K562 (cell line): ENCODE measurements at regions not wholly inside any gene's neighbourhood (a gene's known extent, or its start where the extent isn't known, plus 50 kb on each side); places are given as distances from the start of the nearest gene placed in this dataset.

ENCODE experiments used
- ATAC-seq: fragments of 200-7000 bp; cut with Tn5 transposase; 3 replicates; pipeline ENCODE4 v1.9.1; 2020; ENCODE audit warnings: moderate library complexity
- BruUV-seq: library from RNA; stranded (reverse); fragments of 400-500 nt; replicated peaks from 2 replicates; lab custom pipeline; 2021; lab: Mats Ljungman, UMichigan
- CTCF ChIA-PET: fragments of 300-600 bp; formaldehyde crosslinking; extraction: SDS; loops from one replicate; lab custom pipeline; 2021; ENCODE audit warnings: low intra/inter-chr PET ratio; lab: Yijun Ruan, JAX
- POLR2A ChIA-PET: fragments of 300-600, 350-650 bp; sonication (Branson Sonifier 250); formaldehyde crosslinking; extraction: SDS; loops from one replicate; lab custom pipeline; 2021; ENCODE audit warnings: antibody characterized with exemption, inconsistent platforms; lab: Yijun Ruan, JAX
- DNase-seq, 4 experiments: peaks; one replicate each; pipeline versions ENCODE4 v3.0.0 to v3.0.0-alpha.2; 2011 to 2018; ENCODE audit warnings: low spot score in 3 of 4, mixed read lengths in 3 of 4; ENCODE audit errors: extremely low read depth in 1 of 4
- FAIRE-seq: peaks from 2 replicates; lab custom pipeline; 2011; peaks lifted over from hg19 to GRCh38; lab: Jason Lieb, UNC
- H2AFZ ChIP-seq: 2 replicates; pipeline ENCODE4 v1.6.0; 2011; ENCODE audit warnings: low read depth, low read length, control low read depth, inconsistent platforms
- H3K27ac ChIP-seq: fragments of 200-600 bp; 3 replicates; pipeline ENCODE4 v1.8.0; 2011; ENCODE audit warnings: low read depth, mild to moderate bottlenecking, control low read depth, inconsistent platforms, low read length, moderate library complexity, mixed read lengths; ENCODE audit errors: extremely low read depth
- H3K27me3 ChIP-seq, 2 experiments: fragments of 300-600 bp in 1 of 2; 2 replicates in 1 of 2; 3 replicates in 1 of 2; pipeline versions ENCODE4 v1.6.0 to v1.8.0; 2011; ENCODE audit warnings: inconsistent platforms in 2 of 2, low read length in 2 of 2, mild to moderate bottlenecking in 1 of 2, mixed read lengths in 1 of 2, moderate library complexity in 1 of 2; ENCODE audit not compliant: control insufficient read depth in 2 of 2, insufficient read depth in 2 of 2
- H3K36me3 ChIP-seq: fragments of 300-600 bp; 3 replicates; pipeline ENCODE4 v1.8.0; 2011; ENCODE audit warnings: mild to moderate bottlenecking, low read length, inconsistent platforms; ENCODE audit not compliant: control insufficient read depth, insufficient read depth
- H3K4me1 ChIP-seq, 2 experiments: fragments of 200-600 bp in 1 of 2; replicated peaks in 1 of 2; 2 replicates in 1 of 2; 3 replicates in 1 of 2; pipeline versions ENCODE4 v1.5.1 to v1.8.0; 2011; ENCODE audit warnings: inconsistent platforms in 2 of 2, low read length in 2 of 2, mild to moderate bottlenecking in 1 of 2, mixed read lengths in 1 of 2, moderate library complexity in 1 of 2; ENCODE audit not compliant: control insufficient read depth in 2 of 2, insufficient read depth in 2 of 2
- H3K4me2 ChIP-seq: 2 replicates; pipeline ENCODE4 v1.6.1; 2011; ENCODE audit warnings: low read length, control low read depth, inconsistent platforms, mixed read lengths; ENCODE audit not compliant: insufficient read depth
- H3K4me3 ChIP-seq: fragments of 200-600 bp; sonication (generic), shearing (Covaris generic); 2 replicates; pipeline ENCODE4 v1.5.1; 2016; ENCODE audit warnings: control low read depth, inconsistent platforms
- H3K79me2 ChIP-seq: fragments of 200-600 bp; 3 replicates; pipeline ENCODE4 v1.8.0; 2011; ENCODE audit warnings: low read length, inconsistent platforms; ENCODE audit not compliant: control insufficient read depth, insufficient read depth
- H3K9ac ChIP-seq, 2 experiments: 2 replicates each; pipeline versions ENCODE4 v1.6.0 to v1.6.1; 2011; ENCODE audit warnings: low read depth in 2 of 2, low read length in 2 of 2, control low read depth in 1 of 2, inconsistent platforms in 1 of 2, mild to moderate bottlenecking in 1 of 2, mixed read lengths in 1 of 2; ENCODE audit not compliant: insufficient read depth in 1 of 2
- H3K9me1 ChIP-seq: one replicate; pipeline ENCODE4 v1.6.0; 2011; ENCODE audit warnings: inconsistent platforms, mild to moderate bottlenecking, low read length, moderate library complexity; ENCODE audit not compliant: control insufficient read depth, insufficient read depth
- H3K9me3 ChIP-seq: replicated peaks from 2 replicates; pipeline ENCODE4 v1.5.1; 2011; ENCODE audit warnings: low read depth, low read length, inconsistent platforms; ENCODE audit not compliant: control insufficient read depth, insufficient read depth
- H4K20me1 ChIP-seq: replicated peaks from 2 replicates; pipeline ENCODE4 v1.6.1; 2011; ENCODE audit warnings: low read length, inconsistent platforms, mixed read lengths; ENCODE audit not compliant: control insufficient read depth, insufficient read depth
- BCOR ChIP-seq: fragments of 450-650 bp; IDR thresholded peaks from 2 replicates; pipeline ENCODE4 v1.6.1; 2016
- E2F3 ChIP-seq: fragments of 250-450 bp; sonication (Bioruptor Pico); IDR thresholded peaks from 2 replicates; pipeline ENCODE4 v1.4.0; 2020; ENCODE audit warnings: mild to moderate bottlenecking
- MCM3 ChIP-seq: fragments of 450-650 bp; IDR thresholded peaks from 2 replicates; pipeline ENCODE4 v1.6.1; 2016
- NCOA6 ChIP-seq: fragments of 450-650 bp; IDR thresholded peaks from 2 replicates; pipeline ENCODE4 v1.6.1; 2017; ENCODE audit warnings: mild to moderate bottlenecking
- RFX1 ChIP-seq: fragments of 450-650 bp; IDR thresholded peaks from 2 replicates; pipeline ENCODE4 v1.6.1; 2016; ENCODE audit warnings: mild to moderate bottlenecking, moderate library complexity
- THRB ChIP-seq: fragments of 450-650 bp; formaldehyde crosslinking; conservative IDR thresholded peaks from 2 replicates; pipeline ENCODE4 v1.4.0; 2022; ENCODE audit warnings: mild to moderate bottlenecking, missing genetic modification characterization
- ZBTB17 ChIP-seq: fragments of 450-650 bp; formaldehyde crosslinking; IDR thresholded peaks from 2 replicates; pipeline ENCODE4 v1.4.0; 2020; ENCODE audit warnings: mild to moderate bottlenecking
- ZFP30 ChIP-seq: fragments of 250-450 bp; sonication (Bioruptor Pico); IDR thresholded peaks from 2 replicates; pipeline ENCODE4 v1.8.0; 2022; ENCODE audit warnings: moderate library complexity, mild to moderate bottlenecking, inconsistent platforms, borderline replicate concordance
- ZNF316 ChIP-seq: fragments of 450-650 bp; IDR thresholded peaks from 2 replicates; pipeline ENCODE4 v1.6.1; 2016
- ZNF445 ChIP-seq: fragments of 250-450 bp; sonication (Bioruptor Pico); IDR thresholded peaks from 2 replicates; pipeline ENCODE4 v1.4.0; 2020; ENCODE audit warnings: low read depth, mild to moderate bottlenecking, moderate library complexity
- ZNF655 ChIP-seq: fragments of 250-450 bp; sonication (Bioruptor Pico); IDR thresholded peaks from 2 replicates; pipeline ENCODE4 v1.5.0; 2021
- ZNF696 ChIP-seq: fragments of 250-450 bp; sonication (Bioruptor Pico); conservative IDR thresholded peaks from 2 replicates; pipeline ENCODE4 v1.4.0; 2020; ENCODE audit warnings: mild to moderate bottlenecking, moderate library complexity
- ZNF778 ChIP-seq: fragments of 450-650 bp; formaldehyde crosslinking; IDR thresholded peaks from 2 replicates; pipeline ENCODE4 v1.4.0; 2020; ENCODE audit warnings: mild to moderate bottlenecking, moderate library complexity
- WGBS: fragments of 100-300 bp; shearing (Covaris generic); methylation state at CpG from one replicate; pipeline ENCODE4 v1.1.6; 2016; ENCODE audit warnings: low coverage, mixed read lengths; ENCODE audit not compliant: insufficient coverage; ENCODE audit errors: missing lambda C conversion rate; 5-methylcytosine and 5-hydroxymethylcytosine counted together
- in situ Hi-C: fragments of 300-500 bp; cut with MboI; formaldehyde crosslinking; loops from 4 replicates; pipeline ENCODE4 v1.15.0; 2018; ENCODE audit warnings: inconsistent platforms, mixed read lengths
- intact Hi-C: fragments of 100-400 bp; cut with micrococcal nuclease; formaldehyde crosslinking; loops from 2 replicates; pipeline ENCODE4 v1.14.2; 2022
- TF ChIP-seq, protein P1 (sequence below), 2 experiments: fragments of 200-800 bp in 1 of 2; sonication (Bioruptor generic) in 1 of 2; sonication (generic) in 1 of 2; formaldehyde crosslinking in 1 of 2; IDR thresholded peaks in 1 of 2; conservative IDR thresholded peaks in 1 of 2; 2 replicates each; pipeline versions ENCODE4 v1.5.0 to v1.6.1; 2016 to 2020; ENCODE audit warnings: missing compliant biosample characterization in 1 of 2, missing genetic modification characterization in 1 of 2, missing genetic modification reagents in 1 of 2
- TF ChIP-seq, protein P2 (sequence below): fragments of 250-450 bp; sonication (Bioruptor Pico); IDR thresholded peaks from 2 replicates; pipeline ENCODE4 v1.5.0; 2020; ENCODE audit warnings: mild to moderate bottlenecking, borderline replicate concordance

DNA sequence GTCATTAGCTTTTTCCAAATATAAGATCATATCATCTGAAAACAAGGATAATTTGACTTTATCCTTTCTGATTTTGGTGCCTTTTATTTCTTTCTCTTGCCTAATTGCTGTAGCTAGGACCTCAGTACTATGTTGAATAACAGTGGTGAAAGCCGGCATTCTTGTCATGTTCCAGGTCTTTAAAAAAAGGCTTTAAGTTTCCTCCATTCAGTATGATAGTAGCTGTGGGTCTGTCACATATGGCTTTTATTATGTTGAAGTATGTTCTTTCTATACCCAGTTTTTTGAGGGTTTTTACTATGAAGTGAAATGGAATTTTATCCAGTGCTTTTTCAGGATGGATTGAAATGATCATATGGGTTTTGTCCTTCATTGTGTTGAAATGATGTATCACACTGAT lies 115.8 kb downstream of the DUSP10 start:
- ChIA-PET CTCF (no interaction called here), POLR2A (no interaction called here)
- H3K36me3 ChIP-seq = no peaks in the 10 kb centered on the region
- peak; percentile 26 for FAIRE-seq
- TF ChIP-seq ZNF316 (no peak), RFX1 (no peak), ZNF696 (no peak), NCOA6 (no peak), THRB (no peak), MCM3 (no peak), E2F3 (no peak), ZNF445 (no peak), ZFP30 (no peak), ZNF778 (CRISPR knock-in tag) (no peak), ZNF655 (CRISPR knock-in tag) (no peak), ZBTB17 (no peak), BCOR (no peak)
- TF ChIP-seq, protein P1, sequence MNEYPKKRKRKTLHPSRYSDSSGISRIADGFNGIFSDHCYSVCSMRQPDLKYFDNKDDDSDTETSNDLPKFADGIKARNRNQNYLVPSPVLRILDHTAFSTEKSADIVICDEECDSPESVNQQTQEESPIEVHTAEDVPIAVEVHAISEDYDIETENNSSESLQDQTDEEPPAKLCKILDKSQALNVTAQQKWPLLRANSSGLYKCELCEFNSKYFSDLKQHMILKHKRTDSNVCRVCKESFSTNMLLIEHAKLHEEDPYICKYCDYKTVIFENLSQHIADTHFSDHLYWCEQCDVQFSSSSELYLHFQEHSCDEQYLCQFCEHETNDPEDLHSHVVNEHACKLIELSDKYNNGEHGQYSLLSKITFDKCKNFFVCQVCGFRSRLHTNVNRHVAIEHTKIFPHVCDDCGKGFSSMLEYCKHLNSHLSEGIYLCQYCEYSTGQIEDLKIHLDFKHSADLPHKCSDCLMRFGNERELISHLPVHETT (CRISPR knock-in tag; conservative IDR thresholded peaks at IDR 0.05 in 1 of 2, IDR thresholded peaks at IDR 0.05 in 1 of 2) = no peak
- TF ChIP-seq, protein P2, sequence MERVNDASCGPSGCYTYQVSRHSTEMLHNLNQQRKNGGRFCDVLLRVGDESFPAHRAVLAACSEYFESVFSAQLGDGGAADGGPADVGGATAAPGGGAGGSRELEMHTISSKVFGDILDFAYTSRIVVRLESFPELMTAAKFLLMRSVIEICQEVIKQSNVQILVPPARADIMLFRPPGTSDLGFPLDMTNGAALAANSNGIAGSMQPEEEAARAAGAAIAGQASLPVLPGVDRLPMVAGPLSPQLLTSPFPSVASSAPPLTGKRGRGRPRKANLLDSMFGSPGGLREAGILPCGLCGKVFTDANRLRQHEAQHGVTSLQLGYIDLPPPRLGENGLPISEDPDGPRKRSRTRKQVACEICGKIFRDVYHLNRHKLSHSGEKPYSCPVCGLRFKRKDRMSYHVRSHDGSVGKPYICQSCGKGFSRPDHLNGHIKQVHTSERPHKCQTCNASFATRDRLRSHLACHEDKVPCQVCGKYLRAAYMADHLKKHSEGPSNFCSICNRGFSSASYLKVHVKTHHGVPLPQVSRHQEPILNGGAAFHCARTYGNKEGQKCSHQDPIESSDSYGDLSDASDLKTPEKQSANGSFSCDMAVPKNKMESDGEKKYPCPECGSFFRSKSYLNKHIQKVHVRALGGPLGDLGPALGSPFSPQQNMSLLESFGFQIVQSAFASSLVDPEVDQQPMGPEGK (CRISPR knock-in tag) = no peak
- H3K4me3 ChIP-seq = no peak overlapping the region
- no peak overlapping the region for H3K9ac ChIP-seq
- no peak overlapping the region for H3K27ac ChIP-seq
- no peak for ATAC-seq
- H3K4me2 ChIP-seq = no peak overlapping the region
- H3K9me3 ChIP-seq = no peaks in the 10 kb centered on the region
- no peaks in the 10 kb centered on the region for H3K9me1 ChIP-seq
- no peaks in the 10 kb centered on the region; a peak in 1 of 5 replicates for H3K4me1 ChIP-seq
- no peaks in the 10 kb centered on the region for H4K20me1 ChIP-seq
- in situ Hi-C loops (no loop called here), intact Hi-C loops (no loop called here)
- no TSS peak for BruUV-seq
- H3K79me2 ChIP-seq = no peaks in the 10 kb centered on the region
- no peaks in the 10 kb centered on the region for H3K27me3 ChIP-seq
- DNase-seq = no peak
- 17% methylated on average over 1 of the region's 1 CpG for WGBS
- no peak overlapping the region for H2AFZ ChIP-seq
